ENCODE measurements at regions not wholly inside any gene's neighbourhood (a gene's known extent, or its start where the extent isn't known, plus 50 kb on each side); places are given as distances from the start of the nearest gene placed in this dataset.

DNA sequence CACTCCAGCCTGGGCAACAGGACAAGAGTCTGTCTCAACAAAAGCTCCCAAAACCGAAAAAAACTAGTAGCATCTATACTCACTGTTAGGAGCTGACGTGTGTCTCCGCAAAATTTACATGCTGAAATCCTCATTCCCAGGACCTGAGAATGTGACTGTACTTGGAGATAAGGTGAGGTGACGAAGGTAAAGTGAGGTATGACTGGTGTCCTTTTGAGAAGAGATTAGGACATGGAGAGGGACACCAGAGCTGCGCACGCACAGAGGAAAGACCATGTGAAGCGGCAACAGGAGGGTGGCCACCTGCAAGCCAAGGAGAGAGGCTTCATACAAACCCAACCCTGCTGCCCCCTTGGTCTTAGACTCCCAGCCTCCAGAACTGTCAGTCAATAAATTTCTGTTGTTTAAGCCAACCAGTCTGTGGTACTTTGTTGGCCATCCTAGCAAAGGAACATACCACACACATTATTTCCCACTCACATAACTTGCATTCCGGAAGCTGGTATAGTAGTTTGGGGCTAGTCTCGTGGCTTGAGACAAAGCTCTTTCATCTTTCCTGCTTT lies 1154.0 kb upstream of the CELF2 start:
- ChIA-PET CTCF (interaction anchor here (0.7 kb wide), 1 partner anchor 966 kb away, joined by 3 read pairs; no protein-coding TSS in a partner anchor), POLR2A (ENCODE audit: unreplicated experiment) (no interaction called here)
- Histone ChIP-seq H2AFZ (replicated peaks; ENCODE audit: low read length, poor library complexity) (no peak overlapping the region), H2AK5ac (ENCODE audit: low read depth, low read length) (no peak overlapping the region), H3K56ac (ENCODE audit: extremely low read depth, insufficient read depth, low read length) (no peak overlapping the region), H4K20me1 (ENCODE audit: insufficient read depth, low read length) (no peaks in the 10 kb centered on the region), H3K14ac (replicated peaks; ENCODE audit: low read depth, low read length) (no peak overlapping the region), H2BK15ac (ENCODE audit: low read depth, low read length) (no peak overlapping the region), H3K27ac (ENCODE audit: insufficient read depth, low read length) (no peak overlapping the region), H3K36me3 (ENCODE audit: control insufficient read depth, insufficient read depth, low read length) (no peaks in the 10 kb centered on the region), H4K8ac (ENCODE audit: low read depth in 2 of 2, low read length in 2 of 2) (no peak overlapping the region), H3K9ac (ENCODE audit: low read depth, low read length) (no peak overlapping the region), H3K4ac (ENCODE audit: low read depth, low read length) (no peak overlapping the region), H3K4me2 (ENCODE audit: low read depth, low read length) (no peak overlapping the region), H4K5ac (ENCODE audit: low read depth, low read length) (no peak overlapping the region), H2BK5ac (ENCODE audit: low read depth, low read length, poor library complexity, severe bottlenecking) (no peak overlapping the region), H3K27me3 (ENCODE audit: control insufficient read depth, insufficient read depth, low read length) (no peaks in the 10 kb centered on the region), H2BK120ac (ENCODE audit: low read depth, low read length) (no peak overlapping the region), H3K79me1 (ENCODE audit: low read depth in 1 of 2, low read length in 2 of 2) (no peaks in the 10 kb centered on the region), H3K4me1 (ENCODE audit: control insufficient read depth, insufficient read depth, low read length) (no peaks in the 10 kb centered on the region), H3K9me1 (ENCODE audit: insufficient read depth, low read length) (no peaks in the 10 kb centered on the region), H3K23ac (ENCODE audit: low read depth, low read length) (no peak overlapping the region), H3K9me3 (ENCODE audit: control insufficient read depth, insufficient read depth, low read length) (no peaks in the 10 kb centered on the region), H3K4me3 (ENCODE audit: insufficient read depth, low read depth, low read length) (no peak overlapping the region), H3K18ac (ENCODE audit: low read depth, low read length) (no peak overlapping the region), H2AK9ac (replicated peaks; ENCODE audit: low read depth, low read length, poor library complexity) (no peak overlapping the region), H4K91ac (ENCODE audit: insufficient read depth, low read depth, low read length) (no peak overlapping the region), H2BK20ac (ENCODE audit: low read depth, low read length) (no peak overlapping the region)
- intact Hi-C loops (cut with micrococcal nuclease) (no loop called here), dilution Hi-C loops (cut with HindIII; ENCODE audit: low sequenced_read_pairs, unreplicated experiment) (no loop called here), in situ Hi-C loops (cut with MboI; ENCODE audit: low sequenced_read_pairs) (no loop called here)
- TF ChIP-seq MAFK (IDR thresholded peaks at IDR 0.05; ENCODE audit: low read depth, low read length) (no peak), RFX5 (IDR thresholded peaks at IDR 0.05; ENCODE audit: low read depth, low read length) (no peak), CHD1 (IDR thresholded peaks at IDR 0.05; ENCODE audit: low read depth, low read length) (no peak), MAZ (IDR thresholded peaks at IDR 0.05; ENCODE audit: borderline replicate concordance, low read depth, low read length) (no peak), RAD21 (IDR thresholded peaks at IDR 0.05; ENCODE audit: low read length) (no peak), POLR2A (IDR thresholded peaks at IDR 0.05; ENCODE audit: low read depth, low read length) (no peak), RCOR1 (IDR thresholded peaks at IDR 0.05; ENCODE audit: insufficient replicate concordance, low read length) (no peak), BHLHE40 (IDR thresholded peaks at IDR 0.05; ENCODE audit: low read depth, low read length) (no peak), SMC3 (IDR thresholded peaks at IDR 0.05; ENCODE audit: low read depth, low read length) (no peak), MXI1 (IDR thresholded peaks at IDR 0.05; ENCODE audit: borderline replicate concordance, low read depth, low read length) (no peak), CEBPB (IDR thresholded peaks at IDR 0.05; ENCODE audit: low read depth, low read length) (no peak), NFE2L2 (IDR thresholded peaks at IDR 0.05; ENCODE audit: low read depth, low read length) (no peak), FOS (IDR thresholded peaks at IDR 0.05; ENCODE audit: low read depth, low read length) (no peak)
- TF ChIP-seq, protein P1, sequence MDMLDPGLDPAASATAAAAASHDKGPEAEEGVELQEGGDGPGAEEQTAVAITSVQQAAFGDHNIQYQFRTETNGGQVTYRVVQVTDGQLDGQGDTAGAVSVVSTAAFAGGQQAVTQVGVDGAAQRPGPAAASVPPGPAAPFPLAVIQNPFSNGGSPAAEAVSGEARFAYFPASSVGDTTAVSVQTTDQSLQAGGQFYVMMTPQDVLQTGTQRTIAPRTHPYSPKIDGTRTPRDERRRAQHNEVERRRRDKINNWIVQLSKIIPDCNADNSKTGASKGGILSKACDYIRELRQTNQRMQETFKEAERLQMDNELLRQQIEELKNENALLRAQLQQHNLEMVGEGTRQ (IDR thresholded peaks at IDR 0.05; ENCODE audit: low read depth, low read length): no peak
- TF ChIP-seq, protein P2, sequence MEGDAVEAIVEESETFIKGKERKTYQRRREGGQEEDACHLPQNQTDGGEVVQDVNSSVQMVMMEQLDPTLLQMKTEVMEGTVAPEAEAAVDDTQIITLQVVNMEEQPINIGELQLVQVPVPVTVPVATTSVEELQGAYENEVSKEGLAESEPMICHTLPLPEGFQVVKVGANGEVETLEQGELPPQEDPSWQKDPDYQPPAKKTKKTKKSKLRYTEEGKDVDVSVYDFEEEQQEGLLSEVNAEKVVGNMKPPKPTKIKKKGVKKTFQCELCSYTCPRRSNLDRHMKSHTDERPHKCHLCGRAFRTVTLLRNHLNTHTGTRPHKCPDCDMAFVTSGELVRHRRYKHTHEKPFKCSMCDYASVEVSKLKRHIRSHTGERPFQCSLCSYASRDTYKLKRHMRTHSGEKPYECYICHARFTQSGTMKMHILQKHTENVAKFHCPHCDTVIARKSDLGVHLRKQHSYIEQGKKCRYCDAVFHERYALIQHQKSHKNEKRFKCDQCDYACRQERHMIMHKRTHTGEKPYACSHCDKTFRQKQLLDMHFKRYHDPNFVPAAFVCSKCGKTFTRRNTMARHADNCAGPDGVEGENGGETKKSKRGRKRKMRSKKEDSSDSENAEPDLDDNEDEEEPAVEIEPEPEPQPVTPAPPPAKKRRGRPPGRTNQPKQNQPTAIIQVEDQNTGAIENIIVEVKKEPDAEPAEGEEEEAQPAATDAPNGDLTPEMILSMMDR (conservative IDR thresholded peaks at IDR 0.05; ENCODE audit: low read depth, low read length): no peak
- TF ChIP-seq, protein P3, sequence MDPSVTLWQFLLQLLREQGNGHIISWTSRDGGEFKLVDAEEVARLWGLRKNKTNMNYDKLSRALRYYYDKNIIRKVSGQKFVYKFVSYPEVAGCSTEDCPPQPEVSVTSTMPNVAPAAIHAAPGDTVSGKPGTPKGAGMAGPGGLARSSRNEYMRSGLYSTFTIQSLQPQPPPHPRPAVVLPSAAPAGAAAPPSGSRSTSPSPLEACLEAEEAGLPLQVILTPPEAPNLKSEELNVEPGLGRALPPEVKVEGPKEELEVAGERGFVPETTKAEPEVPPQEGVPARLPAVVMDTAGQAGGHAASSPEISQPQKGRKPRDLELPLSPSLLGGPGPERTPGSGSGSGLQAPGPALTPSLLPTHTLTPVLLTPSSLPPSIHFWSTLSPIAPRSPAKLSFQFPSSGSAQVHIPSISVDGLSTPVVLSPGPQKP (IDR thresholded peaks at IDR 0.05; ENCODE audit: borderline replicate concordance, low read depth, low read length): no peak
- DNase-seq (no peak), ATAC-seq (ENCODE audit: low read depth) (no peak)
- WGBS, 2 experiments (ENCODE audit: extremely low coverage in 2 of 2, insufficient read length in 1 of 2): 80% methylated on average over 1 of the region's 9 CpGs; no CpG with 5 or more reads in 1 of the 2 experiments
- BruUV-seq (replicated peaks): no TSS peak

All from IMR-90 (cell line).